Tibial nerve (tissue), 4 donors: ENCODE measurements at regions not wholly inside any gene's neighbourhood (a gene's known extent, or its start where the extent isn't known, plus 50 kb on each side); places are given as distances from the start of the nearest gene placed in this dataset.

Source experiments
- DNase-seq, 2 donors: peaks; one replicate each; pipeline ENCODE4 v3.0.0-alpha.2; 2019; ENCODE audit warnings: low spot score in 2 of 2
- H3K27ac ChIP-seq, 4 donors: fragments of 200-600 bp; sonication (generic) in 3 of 4; one replicate each; pipeline ENCODE4 v1.5.1; 2017 to 2019; ENCODE audit warnings: mild to moderate bottlenecking in 1 of 4
- H3K27me3 ChIP-seq, 2 donors: fragments of 200-600 bp; sonication (generic) in 1 of 2; one replicate each; pipeline versions ENCODE4 v1.5.1 to v1.6.0; 2017 to 2019
- H3K36me3 ChIP-seq, 3 donors: fragments of 200-600 bp; sonication (generic); one replicate each; pipeline ENCODE4 v1.5.1; 2018 to 2019
- H3K4me1 ChIP-seq, 4 donors: fragments of 200-600 bp; sonication (generic) in 3 of 4; one replicate each; pipeline ENCODE4 v1.5.1; 2017 to 2019
- H3K4me3 ChIP-seq, 4 donors: fragments of 200-600 bp; sonication (generic) in 3 of 4; one replicate each; pipeline ENCODE4 v1.5.1; 2017 to 2019; ENCODE audit warnings: mild to moderate bottlenecking in 1 of 4, moderate library complexity in 1 of 4
- H3K9me3 ChIP-seq, 4 donors: fragments of 200-600 bp; sonication (generic) in 3 of 4; one replicate each; pipeline ENCODE4 v1.5.1; 2017 to 2019
- CTCF ChIP-seq, 5 experiments: fragments of 200-600 bp in 3 of 5; fragments of 450-650 bp in 2 of 5; sonication (generic) in 3 of 5; IDR thresholded peaks; one replicate each; pipeline ENCODE4 v1.5.1; 2016 to 2019; ENCODE audit warnings: antibody characterized with exemption in 5 of 5, mild to moderate bottlenecking in 3 of 5, moderate library complexity in 2 of 5
- EP300 ChIP-seq, 2 donors: sonication (generic); formaldehyde crosslinking; IDR thresholded peaks; one replicate each; pipeline ENCODE4 v1.6.1; 2017; ENCODE audit warnings: antibody characterized with exemption in 2 of 2, mild to moderate bottlenecking in 1 of 2
- POLR2A ChIP-seq, 2 donors: fragments of 450-650 bp; IDR thresholded peaks; one replicate each; pipeline ENCODE4 v1.6.1; 2017; ENCODE audit warnings: antibody characterized with exemption in 2 of 2, mild to moderate bottlenecking in 2 of 2, moderate library complexity in 2 of 2
- WGBS, 2 donors: methylation state at CpG; one replicate each; pipeline ENCODE4 v1.1.5; 2018; 5-methylcytosine and 5-hydroxymethylcytosine counted together

- Histone ChIP-seq H3K27me3 (no peaks in the 10 kb centered on the region), H3K4me1 (no peaks in the 10 kb centered on the region), H3K36me3 (no peaks in the 10 kb centered on the region), H3K27ac (no peak overlapping the region), H3K9me3 (no peaks in the 10 kb centered on the region), H3K4me3 (no peak overlapping the region)
- no peak for TF ChIP-seq CTCF (IDR thresholded peaks at IDR 0.05)
- no peak for DNase-seq
- WGBS, 2 donors = 82 to 100% methylated on average over 1 of the region's 1 CpG
Observed at GRCh38 chr2:175823707-175824073, 178.4 kb downstream of the LNPK start.

GRCh38 chr2:175823002-175823706 is 178.9 kb downstream of the LNPK start:
- Histone ChIP-seq H3K4me3 (no peak overlapping the region), H3K27me3 (no peaks in the 10 kb centered on the region), H3K9me3 (no peaks in the 10 kb centered on the region), H3K4me1 (no peaks in the 10 kb centered on the region), H3K36me3 (no peaks in the 10 kb centered on the region), H3K27ac (no peak overlapping the region)
- no peak for TF ChIP-seq CTCF (IDR thresholded peaks at IDR 0.05)
- no peak for TF ChIP-seq EP300 (IDR thresholded peaks at IDR 0.05)
- no peak for TF ChIP-seq POLR2A (IDR thresholded peaks at IDR 0.05)
- WGBS, 2 donors = 84 to 90% methylated on average over 14 of the region's 14 CpGs
- no peak for DNase-seq

- DNase-seq = no peak
- Histone ChIP-seq H3K27me3 (no peaks in the 10 kb centered on the region), H3K4me3 (no peak overlapping the region), H3K36me3 (no peaks in the 10 kb centered on the region), H3K9me3 (peaks cover 0 to 10% (median 1%) of the 10 kb centered on the region in 4 donors), H3K27ac (no peak overlapping the region), H3K4me1 (no peaks in the 10 kb centered on the region)
- TF ChIP-seq POLR2A (IDR thresholded peaks at IDR 0.05) = no peak
- no peak for TF ChIP-seq EP300 (IDR thresholded peaks at IDR 0.05)
- TF ChIP-seq CTCF (IDR thresholded peaks at IDR 0.05) = no peak
- WGBS, 2 donors = 74 to 78% methylated on average over 2 of the region's 2 CpGs
Observed at GRCh38 chr2:175817221-175817620, 184.8 kb downstream of the LNPK start.

- Histone ChIP-seq H3K36me3 (no peaks in the 10 kb centered on the region), H3K4me1 (no peaks in the 10 kb centered on the region), H3K27me3 (no peaks in the 10 kb centered on the region), H3K9me3 (peaks cover 0 to 10% (median 1%) of the 10 kb centered on the region in 4 donors), H3K27ac (no peak overlapping the region), H3K4me3 (no peak overlapping the region)
- 88 to 100% methylated on average over 1 of the region's 1 CpG for WGBS, 2 donors
- no peak for TF ChIP-seq EP300 (IDR thresholded peaks at IDR 0.05)
- no peak for TF ChIP-seq CTCF (IDR thresholded peaks at IDR 0.05)
- no peak for TF ChIP-seq POLR2A (IDR thresholded peaks at IDR 0.05)
- DNase-seq = no peak
Observed at GRCh38 chr2:175815537-175815936, 186.5 kb downstream of the LNPK start.

GRCh38 chr2:175811971-175812370 is 190.1 kb downstream of the LNPK start:
- TF ChIP-seq EP300 (IDR thresholded peaks at IDR 0.05) (no peak), POLR2A (IDR thresholded peaks at IDR 0.05) (no peak), CTCF (IDR thresholded peaks at IDR 0.05) (no peak)
- 66 to 76% methylated on average over 2 of the region's 2 CpGs for WGBS, 2 donors
- DNase-seq = no peak

More at GRCh38 chr2:175811971-175812370, 190.1 kb downstream of the LNPK start:
- Histone ChIP-seq H3K36me3 (no peaks in the 10 kb centered on the region), H3K4me1 (no peaks in the 10 kb centered on the region), H3K9me3 (peaks cover 0 to 10% (median 1%) of the 10 kb centered on the region in 4 donors), H3K27me3 (no peaks in the 10 kb centered on the region), H3K4me3 (no peak overlapping the region), H3K27ac (no peak overlapping the region)
